ENCODE measurements at regions not wholly inside any gene's neighbourhood (a gene's known extent, or its start where the extent isn't known, plus 50 kb on each side); places are given as distances from the start of the nearest gene placed in this dataset.

DNA sequence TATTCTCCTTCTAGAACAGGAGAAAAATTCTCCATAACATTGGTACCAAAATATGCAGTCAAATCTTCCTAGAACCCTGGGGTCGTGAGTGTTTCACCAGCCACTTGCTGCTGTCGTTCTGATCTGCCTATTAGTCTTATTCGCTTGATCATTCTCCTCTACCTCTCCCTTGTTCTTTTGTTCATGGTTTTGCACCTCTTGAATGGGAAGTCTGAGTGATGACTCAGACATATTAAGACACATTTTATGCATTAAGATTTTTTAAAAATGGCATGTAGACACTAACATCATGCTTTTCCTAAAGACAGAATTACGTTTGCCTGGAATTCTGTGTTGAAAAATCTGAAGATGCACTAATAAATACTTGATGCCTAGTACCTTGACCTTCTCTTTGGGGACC, 159.2 kb upstream of the LRIG3 start:
- CTCF ChIA-PET, result no interaction called here
- in situ Hi-C loops (cut with HindIII; ENCODE audit: low pct_unique_long_range_greater_than_20kb, low sequenced_read_pairs), result no loop called here

DNA sequence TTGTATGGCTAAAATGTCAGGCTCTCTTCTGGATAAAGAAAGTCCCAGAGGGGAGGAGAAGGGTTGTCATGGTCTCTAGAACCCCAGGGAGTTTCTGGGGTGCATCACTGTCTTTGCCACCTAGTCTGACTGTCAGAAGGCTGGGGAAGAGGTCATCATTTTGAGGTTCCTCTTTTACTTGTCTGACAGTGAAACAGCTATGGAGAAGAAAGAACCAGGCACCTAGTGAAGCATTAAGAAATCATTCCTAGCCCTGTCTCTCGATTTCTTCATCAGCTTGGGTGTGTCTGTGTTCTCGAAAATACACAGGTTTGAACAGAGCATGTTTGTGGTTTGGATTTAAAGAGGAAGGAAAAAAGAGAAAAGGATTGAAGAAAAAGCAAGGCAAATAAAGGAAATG, 158.7 kb upstream of the LRIG3 start:
- no TSS peak for BruUV-seq (replicated peaks)
- ATAC-seq (no peak), DNase-seq (ENCODE audit: low read depth, low spot score) (no peak)
- no peaks in the 10 kb centered on the region for H3K4me1 ChIP-seq (ENCODE audit: control insufficient read depth, insufficient read depth, low read length)
- no peaks in the 10 kb centered on the region; the same call in 1 of the 2 replicates for H3K27me3 ChIP-seq (ENCODE audit: control insufficient read depth, insufficient read depth, low read length)
- no peaks in the 10 kb centered on the region for H3K36me3 ChIP-seq (ENCODE audit: control insufficient read depth, insufficient read depth, low read length)
- ChIA-PET POLR2A (no interaction called here), CTCF (no interaction called here)
- H3K9me3 ChIP-seq (ENCODE audit: control insufficient read depth, insufficient read depth, low read depth, low read length), result no peaks in the 10 kb centered on the region
- no peak overlapping the region for H3K27ac ChIP-seq (ENCODE audit: low read length)
- TF ChIP-seq, protein P1, sequence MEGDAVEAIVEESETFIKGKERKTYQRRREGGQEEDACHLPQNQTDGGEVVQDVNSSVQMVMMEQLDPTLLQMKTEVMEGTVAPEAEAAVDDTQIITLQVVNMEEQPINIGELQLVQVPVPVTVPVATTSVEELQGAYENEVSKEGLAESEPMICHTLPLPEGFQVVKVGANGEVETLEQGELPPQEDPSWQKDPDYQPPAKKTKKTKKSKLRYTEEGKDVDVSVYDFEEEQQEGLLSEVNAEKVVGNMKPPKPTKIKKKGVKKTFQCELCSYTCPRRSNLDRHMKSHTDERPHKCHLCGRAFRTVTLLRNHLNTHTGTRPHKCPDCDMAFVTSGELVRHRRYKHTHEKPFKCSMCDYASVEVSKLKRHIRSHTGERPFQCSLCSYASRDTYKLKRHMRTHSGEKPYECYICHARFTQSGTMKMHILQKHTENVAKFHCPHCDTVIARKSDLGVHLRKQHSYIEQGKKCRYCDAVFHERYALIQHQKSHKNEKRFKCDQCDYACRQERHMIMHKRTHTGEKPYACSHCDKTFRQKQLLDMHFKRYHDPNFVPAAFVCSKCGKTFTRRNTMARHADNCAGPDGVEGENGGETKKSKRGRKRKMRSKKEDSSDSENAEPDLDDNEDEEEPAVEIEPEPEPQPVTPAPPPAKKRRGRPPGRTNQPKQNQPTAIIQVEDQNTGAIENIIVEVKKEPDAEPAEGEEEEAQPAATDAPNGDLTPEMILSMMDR (IDR thresholded peaks at IDR 0.05), result no peak
- TF ChIP-seq SIN3A (IDR thresholded peaks at IDR 0.05; ENCODE audit: borderline replicate concordance, insufficient read depth, low read depth, low read length) (no peak), POLR2AphosphoS5 (IDR thresholded peaks at IDR 0.05; ENCODE audit: low read depth, low read length) (no peak), TCF7L2 (IDR thresholded peaks at IDR 0.05; ENCODE audit: low read depth, low read length) (no peak)
- TF ChIP-seq, protein P2, sequence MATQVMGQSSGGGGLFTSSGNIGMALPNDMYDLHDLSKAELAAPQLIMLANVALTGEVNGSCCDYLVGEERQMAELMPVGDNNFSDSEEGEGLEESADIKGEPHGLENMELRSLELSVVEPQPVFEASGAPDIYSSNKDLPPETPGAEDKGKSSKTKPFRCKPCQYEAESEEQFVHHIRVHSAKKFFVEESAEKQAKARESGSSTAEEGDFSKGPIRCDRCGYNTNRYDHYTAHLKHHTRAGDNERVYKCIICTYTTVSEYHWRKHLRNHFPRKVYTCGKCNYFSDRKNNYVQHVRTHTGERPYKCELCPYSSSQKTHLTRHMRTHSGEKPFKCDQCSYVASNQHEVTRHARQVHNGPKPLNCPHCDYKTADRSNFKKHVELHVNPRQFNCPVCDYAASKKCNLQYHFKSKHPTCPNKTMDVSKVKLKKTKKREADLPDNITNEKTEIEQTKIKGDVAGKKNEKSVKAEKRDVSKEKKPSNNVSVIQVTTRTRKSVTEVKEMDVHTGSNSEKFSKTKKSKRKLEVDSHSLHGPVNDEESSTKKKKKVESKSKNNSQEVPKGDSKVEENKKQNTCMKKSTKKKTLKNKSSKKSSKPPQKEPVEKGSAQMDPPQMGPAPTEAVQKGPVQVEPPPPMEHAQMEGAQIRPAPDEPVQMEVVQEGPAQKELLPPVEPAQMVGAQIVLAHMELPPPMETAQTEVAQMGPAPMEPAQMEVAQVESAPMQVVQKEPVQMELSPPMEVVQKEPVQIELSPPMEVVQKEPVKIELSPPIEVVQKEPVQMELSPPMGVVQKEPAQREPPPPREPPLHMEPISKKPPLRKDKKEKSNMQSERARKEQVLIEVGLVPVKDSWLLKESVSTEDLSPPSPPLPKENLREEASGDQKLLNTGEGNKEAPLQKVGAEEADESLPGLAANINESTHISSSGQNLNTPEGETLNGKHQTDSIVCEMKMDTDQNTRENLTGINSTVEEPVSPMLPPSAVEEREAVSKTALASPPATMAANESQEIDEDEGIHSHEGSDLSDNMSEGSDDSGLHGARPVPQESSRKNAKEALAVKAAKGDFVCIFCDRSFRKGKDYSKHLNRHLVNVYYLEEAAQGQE (IDR thresholded peaks at IDR 0.05; ENCODE audit: insufficient read depth in 1 of 2, low read depth in 2 of 2, low read length in 1 of 2), result no peak
- no peak overlapping the region for H3K4me3 ChIP-seq (ENCODE audit: low read depth in 2 of 2, low read length in 2 of 2)
- intact Hi-C loops (cut with micrococcal nuclease; ENCODE audit: unreplicated experiment), result no loop called here
- in situ Hi-C loops (cut with HindIII; ENCODE audit: low pct_unique_long_range_greater_than_20kb, low sequenced_read_pairs), result no loop called here

More for the DNA sequence above, 159.2 kb upstream of the LRIG3 start:
- POLR2A ChIA-PET, result no interaction called here
- no TSS peak for BruUV-seq (replicated peaks)
- Histone ChIP-seq H3K4me3 (ENCODE audit: low read depth in 2 of 2, low read length in 2 of 2) (no peak overlapping the region), H3K4me1 (ENCODE audit: control insufficient read depth, insufficient read depth, low read length) (no peaks in the 10 kb centered on the region), H3K27me3 (ENCODE audit: control insufficient read depth, insufficient read depth, low read length) (no peaks in the 10 kb centered on the region; the same call in 1 of the 2 replicates), H3K36me3 (ENCODE audit: control insufficient read depth, insufficient read depth, low read length) (no peaks in the 10 kb centered on the region), H3K27ac (ENCODE audit: low read length) (no peak overlapping the region), H3K9me3 (ENCODE audit: control insufficient read depth, insufficient read depth, low read depth, low read length) (no peaks in the 10 kb centered on the region)
- no peak for TF ChIP-seq POLR2AphosphoS5 (IDR thresholded peaks at IDR 0.05; ENCODE audit: low read depth, low read length)
- TF ChIP-seq, protein P1 (IDR thresholded peaks at IDR 0.05), result no peak
- TF ChIP-seq TCF7L2 (IDR thresholded peaks at IDR 0.05; ENCODE audit: low read depth, low read length), result no peak
- no peak for TF ChIP-seq SIN3A (IDR thresholded peaks at IDR 0.05; ENCODE audit: borderline replicate concordance, insufficient read depth, low read depth, low read length)
- TF ChIP-seq, protein P2 (IDR thresholded peaks at IDR 0.05; ENCODE audit: insufficient read depth in 1 of 2, low read depth in 2 of 2, low read length in 1 of 2), result no peak
- no peak for ATAC-seq
- no peak for DNase-seq (ENCODE audit: low read depth, low spot score)
- intact Hi-C loops (cut with micrococcal nuclease; ENCODE audit: unreplicated experiment), result no loop called here
